Dermis microvascular lymphatic vessel endothelial cell (primary cell): ENCODE measurements at regions not wholly inside any gene's neighbourhood (a gene's known extent, or its start where the extent isn't known, plus 50 kb on each side); places are given as distances from the start of the nearest gene placed in this dataset.

Experiments
- DNase-seq, 2 donors: peaks; one replicate each; pipeline versions ENCODE4 v3.0.0 to v3.0.0-alpha.2; 2010; ENCODE audit warnings: low read depth in 2 of 2

- no peak for DNase-seq
Measured at GRCh38 chr3:16051691-16052090, 122.8 kb upstream of the GALNT15 start.

GRCh38 chr3:16052964-16053363, 121.5 kb upstream of the GALNT15 start:
- no peak for DNase-seq

GRCh38 chr3:16053794-16054193, 120.7 kb upstream of the GALNT15 start:
- no peak for DNase-seq

- peak; percentile 34 to 77 for DNase-seq
Measured at GRCh38 chr3:16055606-16056211, 118.8 kb upstream of the GALNT15 start.

- peak in 1 of 2 donors; percentile 28 for DNase-seq
Measured at GRCh38 chr3:16056217-16056616, 118.3 kb upstream of the GALNT15 start.

- no peak for DNase-seq
Measured at GRCh38 chr3:16058521-16058920, 116.0 kb upstream of the GALNT15 start.

GRCh38 chr3:16059081-16059537, 115.4 kb upstream of the GALNT15 start:
- no peak for DNase-seq

GRCh38 chr3:16059711-16060357, 114.6 kb upstream of the GALNT15 start:
- peak in 1 of 2 donors; percentile 32 for DNase-seq

GRCh38 chr3:16060358-16060852, 114.1 kb upstream of the GALNT15 start:
- peak; percentile 59 to 98 for DNase-seq

- peak in 1 of 2 donors; percentile 71 for DNase-seq
Measured at GRCh38 chr3:16060945-16061344, 113.5 kb upstream of the GALNT15 start.

GRCh38 chr3:16061491-16061890, 113.0 kb upstream of the GALNT15 start:
- no peak for DNase-seq

- DNase-seq = no peak
Measured at GRCh38 chr3:16063603-16064002, 110.9 kb upstream of the GALNT15 start.

- DNase-seq = peak; percentile 77 to 83
Measured at GRCh38 chr3:16064642-16065414, 109.7 kb upstream of the GALNT15 start.

- DNase-seq = no peak
Measured at GRCh38 chr3:16066545-16066944, 107.9 kb upstream of the GALNT15 start.

GRCh38 chr3:16066975-16067374, 107.5 kb upstream of the GALNT15 start:
- no peak for DNase-seq

- DNase-seq = peak in 1 of 2 donors; percentile 19
Measured at GRCh38 chr3:16067837-16068471, 106.5 kb upstream of the GALNT15 start.

GRCh38 chr3:16069149-16069922, 105.1 kb upstream of the GALNT15 start:
- peak in 1 of 2 donors; percentile 72 for DNase-seq

GRCh38 chr3:16070707-16071106, 103.8 kb upstream of the GALNT15 start:
- DNase-seq = no peak

- DNase-seq = no peak
Measured at GRCh38 chr3:16071206-16071605, 103.3 kb upstream of the GALNT15 start.

- no peak for DNase-seq
Measured at GRCh38 chr3:16072420-16073110, 101.9 kb upstream of the GALNT15 start.
